HG03060 (cell line): ENCODE measurements at regions not wholly inside any gene's neighbourhood (a gene's known extent, or its start where the extent isn't known, plus 50 kb on each side); places are given as distances from the start of the nearest gene placed in this dataset.

Experiments used
- ATAC-seq: cut with Tn5 transposase; IDR thresholded peaks from one replicate; pipeline ENCODE4 v1.9.1; 2021; ENCODE audit warnings: low read depth, moderate number of reproducible peaks; ENCODE audit not compliant: unreplicated experiment

GRCh38 chr20:17859002-17859615 lies 109.5 kb downstream of the SNX5 start:
- no peak for ATAC-seq

GRCh38 chr20:17858450-17859001 lies 110.1 kb downstream of the SNX5 start:
- ATAC-seq = no peak

GRCh38 chr20:17857639-17858449 lies 110.8 kb downstream of the SNX5 start:
- ATAC-seq = no peak

DNA sequence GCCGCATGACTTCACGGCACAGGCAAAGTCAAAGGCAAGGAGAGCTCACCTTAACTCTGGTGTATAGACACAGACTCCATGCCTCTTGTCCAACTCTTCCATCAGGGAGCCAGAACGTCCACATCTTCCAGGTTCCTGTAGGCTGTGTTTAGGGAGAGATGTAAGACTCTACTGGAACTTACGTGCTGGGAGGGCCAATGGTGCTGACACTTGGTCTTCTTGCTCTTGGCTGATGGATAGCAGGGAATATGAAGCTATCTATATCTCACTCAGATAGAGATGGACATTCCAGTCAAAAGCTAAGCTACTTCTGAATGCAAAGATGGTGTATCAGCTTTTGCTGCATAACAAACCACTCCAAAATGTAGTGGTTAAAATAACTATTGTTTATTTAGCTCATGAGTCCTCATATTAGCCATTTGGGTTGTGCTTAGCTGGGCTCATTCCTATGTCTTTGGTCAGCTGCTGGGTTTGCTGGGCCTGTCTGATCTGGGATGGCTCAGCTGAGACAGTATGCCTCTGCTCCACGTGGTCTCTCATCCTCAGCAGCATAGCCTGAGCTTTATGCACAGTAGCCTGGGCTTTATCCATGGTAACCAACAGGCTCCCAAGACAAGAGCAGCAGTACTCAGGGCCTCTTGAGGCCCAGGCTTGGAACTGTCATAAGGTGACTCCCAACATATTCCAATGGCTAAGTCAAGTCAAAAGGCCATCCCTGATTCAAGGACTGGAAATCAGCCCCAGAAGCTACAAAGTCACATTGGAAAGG lies 111.6 kb downstream of the SNX5 start:
- ATAC-seq = no peak

DNA sequence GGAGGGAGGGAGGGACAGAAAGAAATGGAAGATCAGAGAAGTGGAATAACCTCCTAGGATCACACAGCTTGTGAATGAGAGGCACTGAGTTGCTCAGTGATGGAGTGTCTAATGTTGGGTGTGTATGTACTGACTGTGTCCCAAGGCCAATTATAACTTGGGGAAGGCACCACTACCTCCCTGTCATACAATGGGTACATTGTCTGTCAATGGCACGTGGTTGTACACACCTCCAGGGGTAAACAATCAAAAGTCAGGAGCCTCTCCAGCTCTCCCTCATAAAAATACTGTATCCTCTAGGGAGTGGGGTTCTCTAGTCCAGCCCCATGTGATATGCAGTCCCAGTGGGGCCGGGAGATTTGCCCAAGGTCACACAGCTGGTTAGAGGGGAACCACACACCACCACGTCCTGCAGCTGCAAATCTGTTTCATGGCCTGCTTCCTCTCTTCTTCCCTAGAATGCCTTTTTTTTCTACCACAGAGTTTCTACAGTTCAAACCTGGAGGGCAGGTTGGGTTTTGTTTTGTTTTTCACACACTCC lies 112.5 kb downstream of the SNX5 start:
- peak; percentile 85 for ATAC-seq

- ATAC-seq = no peak
Observed at GRCh38 chr20:17854307-17854903, 114.2 kb downstream of the SNX5 start.

DNA sequence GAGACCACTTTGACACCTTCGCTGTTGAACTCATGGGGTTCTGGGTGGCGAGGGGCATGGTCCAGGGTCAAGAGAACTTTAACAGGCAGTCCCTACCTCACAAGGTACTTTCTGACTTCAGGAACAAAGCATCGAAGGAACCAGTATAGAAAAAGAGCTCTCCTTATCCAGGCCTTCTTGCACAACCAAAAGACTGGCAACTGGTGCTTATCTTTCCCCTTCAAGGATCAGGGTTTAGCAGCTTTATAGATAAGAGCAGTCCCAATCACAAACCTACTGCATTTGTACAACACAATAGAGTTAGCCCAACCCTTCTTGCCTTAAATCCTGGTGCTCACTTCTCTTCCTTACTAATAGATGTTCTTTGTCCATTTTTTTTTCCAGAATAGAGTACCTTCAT lies 116.3 kb downstream of the SNX5 start:
- ATAC-seq = no peak

GRCh38 chr20:17850684-17851026 lies 117.9 kb downstream of the SNX5 start:
- ATAC-seq = no peak

DNA sequence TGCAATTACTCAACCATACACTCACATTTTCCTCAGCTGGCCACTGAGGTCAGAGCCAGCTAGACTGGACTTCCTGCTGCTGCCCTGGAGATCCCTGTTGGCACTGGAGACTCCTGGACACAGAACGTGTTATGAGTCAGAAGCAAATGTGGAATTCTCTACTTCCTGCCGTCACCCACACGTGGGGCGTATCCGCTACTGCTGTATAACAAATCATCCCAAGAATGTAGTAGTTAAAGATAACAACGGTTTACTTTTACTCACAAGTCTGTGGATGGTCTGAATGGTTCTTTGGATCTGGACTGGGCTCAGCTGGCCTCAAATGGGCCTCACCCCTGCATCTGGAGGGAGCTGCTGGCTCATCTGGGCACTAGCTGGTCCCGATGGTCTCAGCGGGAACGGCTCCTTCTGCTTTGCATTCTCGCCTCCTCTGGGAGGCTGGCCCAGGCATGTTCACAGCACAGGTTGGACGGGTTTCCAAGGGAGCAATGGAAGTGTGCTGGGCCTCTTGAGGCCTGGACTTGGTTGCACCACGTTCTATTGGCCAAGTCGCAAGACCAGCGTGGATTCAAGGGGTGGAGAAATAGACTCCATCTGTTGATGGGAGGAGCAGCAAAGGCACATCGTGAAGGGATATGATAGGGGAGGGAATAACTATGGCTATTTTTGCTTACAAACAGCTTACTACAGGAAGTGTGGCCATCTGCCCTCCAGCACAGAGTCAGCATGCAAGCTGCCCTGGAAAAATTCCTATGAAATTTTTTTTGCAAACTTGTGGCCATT lies 118.5 kb downstream of the SNX5 start:
- no peak for ATAC-seq

DNA sequence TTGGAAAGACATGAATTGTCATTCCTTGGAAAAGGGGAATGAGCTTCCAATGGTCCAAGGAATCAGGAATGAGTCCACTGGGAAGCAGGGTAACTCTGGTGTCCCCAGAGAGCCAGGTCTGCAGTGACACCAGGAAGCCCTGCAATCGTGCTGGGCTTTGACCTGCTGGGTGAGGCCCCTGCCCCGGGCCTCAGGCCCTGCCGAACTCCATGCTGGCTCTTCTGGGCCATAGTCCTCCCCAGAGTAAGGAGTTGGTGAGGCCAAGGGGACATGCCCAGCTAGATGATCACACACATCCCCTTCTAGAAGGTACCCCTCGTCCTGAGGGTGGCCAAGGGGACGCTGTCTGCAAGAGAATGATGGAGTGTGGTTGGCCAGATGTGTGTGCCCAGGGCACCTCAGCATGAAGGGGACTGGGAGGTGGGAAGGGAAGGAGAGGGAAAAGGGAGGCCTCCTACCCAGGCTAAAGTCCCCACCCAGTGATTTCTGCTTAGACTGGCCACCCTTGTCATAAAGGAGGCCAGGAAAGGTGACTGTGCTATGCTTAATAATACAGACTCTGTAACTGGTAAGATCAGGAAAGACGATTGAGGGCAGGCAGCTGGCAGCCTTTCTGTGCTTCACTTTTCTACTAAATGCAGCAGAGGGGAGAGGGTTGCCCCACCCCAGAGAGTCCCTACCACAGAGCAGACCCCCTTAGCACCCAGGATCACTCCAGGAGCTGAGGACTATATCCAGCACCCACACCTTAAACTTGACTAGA lies 119.3 kb downstream of the SNX5 start:
- no peak for ATAC-seq

GRCh38 chr20:17848249-17849048 lies 120.1 kb downstream of the SNX5 start:
- no peak for ATAC-seq

GRCh38 chr20:17845701-17846475 lies 122.7 kb downstream of the SNX5 start:
- ATAC-seq = no peak

- no peak for ATAC-seq
Observed at GRCh38 chr20:17844549-17845298, 123.9 kb downstream of the SNX5 start.

DNA sequence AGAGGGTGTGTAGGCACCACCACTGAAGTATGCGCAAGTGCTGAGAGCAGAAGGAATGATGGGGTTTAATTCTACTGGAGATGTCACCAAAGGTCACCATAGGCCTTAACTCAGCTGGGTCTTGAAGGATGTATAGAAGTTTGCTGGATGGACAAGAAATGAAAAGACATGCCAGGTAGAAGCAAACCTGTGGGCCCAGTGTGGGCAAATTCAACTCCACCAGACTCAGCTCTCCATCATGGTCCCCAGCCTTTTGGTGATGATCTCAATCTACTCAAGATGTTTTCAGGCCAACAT lies 124.5 kb downstream of the SNX5 start:
- no peak for ATAC-seq

DNA sequence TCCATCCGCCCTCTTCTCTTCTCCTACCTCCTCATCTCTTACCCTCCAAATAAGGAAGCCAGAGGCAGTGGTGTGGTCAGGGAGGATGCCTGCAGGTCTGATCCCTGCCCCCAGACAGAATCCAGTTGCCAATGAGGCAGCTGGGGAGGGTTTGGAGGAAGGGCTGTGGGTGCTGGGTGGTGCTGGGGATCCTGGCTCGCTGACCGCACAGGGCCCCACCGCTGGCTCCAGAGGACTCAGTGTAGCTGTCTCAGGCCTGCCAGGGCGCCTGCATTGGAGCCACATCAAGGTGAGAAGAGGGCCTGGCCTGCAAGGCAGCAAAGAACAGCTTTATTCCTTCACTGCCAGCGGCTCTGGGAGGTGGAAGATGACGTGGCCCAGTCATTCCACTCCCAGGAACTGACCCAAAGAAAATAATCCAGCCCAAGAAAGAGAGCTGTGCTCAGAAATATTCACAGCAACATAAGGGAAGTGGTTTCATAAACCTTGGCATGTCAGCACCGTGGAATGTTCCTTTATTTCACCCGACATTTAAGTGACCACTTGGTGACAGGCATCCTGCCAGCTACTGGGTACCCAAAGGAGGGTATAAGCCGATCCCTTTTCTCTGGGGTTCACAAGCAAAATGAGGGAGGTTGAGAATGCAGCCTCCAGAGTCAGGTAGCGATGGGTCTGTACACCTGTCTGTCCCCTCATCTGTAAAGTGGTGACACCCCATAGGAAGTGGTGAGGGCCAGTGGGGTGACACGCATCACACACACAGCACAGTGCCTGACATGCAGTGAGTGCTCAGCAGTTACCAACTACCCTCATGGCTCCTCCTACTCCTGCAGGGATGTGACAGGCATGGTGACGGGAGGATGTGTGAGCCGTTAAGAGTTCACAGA lies 125.1 kb downstream of the SNX5 start:
- ATAC-seq = no peak

DNA sequence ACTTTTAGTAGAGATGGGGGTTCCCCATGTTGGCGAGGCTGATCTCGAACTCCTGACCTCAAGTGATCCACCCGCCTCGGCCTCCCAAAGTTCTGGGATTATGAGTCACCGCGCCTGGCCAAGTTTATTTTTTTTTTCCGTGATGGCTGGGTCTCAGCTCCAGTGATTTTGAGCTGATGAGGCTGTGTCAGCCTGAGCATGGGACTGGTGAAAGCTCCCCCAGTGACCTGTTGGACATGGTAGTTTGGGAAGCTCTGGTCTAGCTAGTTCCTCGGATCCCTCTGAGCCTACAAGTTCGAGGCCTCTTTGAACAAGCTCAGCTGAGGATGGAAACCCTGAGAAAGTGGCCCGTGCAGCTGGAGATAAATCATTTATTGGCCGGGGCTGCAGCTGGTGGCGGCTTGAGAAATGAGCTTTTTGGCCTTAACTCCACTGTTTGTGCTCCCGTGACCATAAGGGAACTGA lies 126.8 kb downstream of the SNX5 start:
- ATAC-seq = no peak
